Ecto neural progenitor cell (in vitro differentiated cells): ENCODE measurements at regions not wholly inside any gene's neighbourhood (a gene's known extent, or its start where the extent isn't known, plus 50 kb on each side); places are given as distances from the start of the nearest gene placed in this dataset.
"Not testable (repeated sequence)": the region's sequence is repeated elsewhere in the genome, so short reads cannot be mapped to it uniquely, and the experiment has no call there.

Experiments used
- DNase-seq: peaks from one replicate; pipeline ENCODE4 v3.0.0-alpha.2; 2018; ENCODE audit warnings: low spot score

- peak; percentile 88 for DNase-seq
Measured at GRCh38 chr17:47066841-47067682, 88.0 kb upstream of the RPRML start.

- peak; percentile 40 for DNase-seq
Measured at GRCh38 chr17:47066095-47066494, 87.0 kb upstream of the RPRML start.

- no peak for DNase-seq
Measured at GRCh38 chr17:47064684-47065083, 85.6 kb upstream of the RPRML start.

- DNase-seq, result peak; percentile 29
Measured at GRCh38 chr17:47063475-47063874, 84.4 kb upstream of the RPRML start.

- peak; percentile 25 for DNase-seq
Measured at GRCh38 chr17:47062851-47063250, 83.8 kb upstream of the RPRML start.

- peak; percentile 43 for DNase-seq
Measured at GRCh38 chr17:47060005-47060404, 81.0 kb upstream of the RPRML start.

- DNase-seq, result peak; percentile 47
Measured at GRCh38 chr17:47057830-47058229, 78.8 kb upstream of the RPRML start.

GRCh38 chr17:47057279-47057678 is 78.2 kb upstream of the RPRML start:
- peak; percentile 34 for DNase-seq

GRCh38 chr17:47056687-47057086 is 77.6 kb upstream of the RPRML start:
- not testable (repeated sequence) for DNase-seq
